Mucosa of descending colon (tissue), 3 donors: ENCODE measurements at regions not wholly inside any gene's neighbourhood (a gene's known extent, or its start where the extent isn't known, plus 50 kb on each side); places are given as distances from the start of the nearest gene placed in this dataset.
"Not testable (repeated sequence)": the region's sequence is repeated elsewhere in the genome, so short reads cannot be mapped to it uniquely, and the experiment has no call there.

ENCODE experiments used
- ATAC-seq: fragments of 200-7000 bp; cut with Tn5 transposase; one replicate; pipeline ENCODE4 v1.9.1; 2020; ENCODE audit warnings: mild to moderate bottlenecking, moderate library complexity
- DNase-seq, 3 donors: peaks; one replicate each; pipeline ENCODE4 v3.0.0-alpha.2; 2020
- H3K36me3 ChIP-seq: fragments of 200-600 bp; one replicate; pipeline ENCODE4 v1.8.0; 2021; ENCODE audit warnings: low read depth, mild to moderate bottlenecking
- H3K4me1 ChIP-seq: fragments of 200-600 bp; one replicate; pipeline ENCODE4 v1.8.0; 2021; ENCODE audit warnings: low read depth, mild to moderate bottlenecking
- H3K4me3 ChIP-seq: fragments of 200-600 bp; one replicate; pipeline ENCODE4 v1.8.0; 2021; ENCODE audit warnings: mild to moderate bottlenecking
- H3K9me3 ChIP-seq: fragments of 200-600 bp; one replicate; pipeline ENCODE4 v1.8.0; 2021; ENCODE audit warnings: mild to moderate bottlenecking
- CTCF ChIP-seq: fragments of 200-600 bp; IDR thresholded peaks from one replicate; pipeline ENCODE4 v1.8.0; 2022; ENCODE audit warnings: antibody characterized with exemption, mild to moderate bottlenecking
- intact Hi-C, 2 donors: fragments of 100-400 bp; cut with DNase I in 1 of 2; cut with micrococcal nuclease in 1 of 2; formaldehyde crosslinking; loops; one replicate each; pipeline versions ENCODE4 v1.11.0 to v1.11.1; 2022; cut with DNase I, micrococcal nuclease
- donor health status: DM: no; HTN: no; CAD: no; lungs with moderate emphysema.
- donor health status: DM: no; HTN: no; CAD: no.
- donor health status: DM: no; HTN: yes; CAD: no.

- TF ChIP-seq CTCF, result no peak
- no peaks in the 10 kb centered on the region for H3K36me3 ChIP-seq
- no peak for DNase-seq
- no peak for ATAC-seq
- intact Hi-C loops, result no loop called here
- H3K4me1 ChIP-seq, result no peaks in the 10 kb centered on the region
- H3K4me3 ChIP-seq, result no peak overlapping the region
- H3K9me3 ChIP-seq, result no peaks in the 10 kb centered on the region
Observed at GRCh38 chr14:30403791-30404190, 155.2 kb upstream of the G2E3 start.

GRCh38 chr14:30409508-30410015 lies 149.4 kb upstream of the G2E3 start:
- ATAC-seq, intact Hi-C loops, H3K4me3 ChIP-seq: not testable (repeated sequence)

GRCh38 chr14:30410986-30411385 lies 148.0 kb upstream of the G2E3 start:
- intact Hi-C loops, result no loop called here
- no peaks in the 10 kb centered on the region for H3K4me1 ChIP-seq
- no peak for ATAC-seq
- H3K4me3 ChIP-seq, result no peak overlapping the region
- no peaks in the 10 kb centered on the region for H3K36me3 ChIP-seq
- H3K9me3 ChIP-seq, result no peaks in the 10 kb centered on the region
- TF ChIP-seq CTCF, result no peak
- DNase-seq, result no peak

More at GRCh38 chr14:30409508-30410015, 149.4 kb upstream of the G2E3 start:
- H3K36me3 ChIP-seq, DNase-seq, H3K4me1 ChIP-seq, H3K9me3 ChIP-seq: not testable (repeated sequence)

- H3K36me3 ChIP-seq, H3K4me3 ChIP-seq, intact Hi-C loops, DNase-seq, H3K4me1 ChIP-seq, H3K9me3 ChIP-seq, ATAC-seq: not testable (repeated sequence)
Observed at GRCh38 chr14:30413184-30413583, 145.8 kb upstream of the G2E3 start.

GRCh38 chr14:30417121-30417520 lies 141.8 kb upstream of the G2E3 start:
- ATAC-seq (no peak), DNase-seq (no peak)
- TF ChIP-seq CTCF, result no peak
- intact Hi-C loops, result no loop called here
- Histone ChIP-seq H3K36me3 (no peaks in the 10 kb centered on the region), H3K4me3 (no peak overlapping the region), H3K9me3 (no peaks in the 10 kb centered on the region), H3K4me1 (no peaks in the 10 kb centered on the region)

GRCh38 chr14:30417999-30418398 lies 141.0 kb upstream of the G2E3 start:
- Histone ChIP-seq H3K4me1 (no peaks in the 10 kb centered on the region), H3K36me3 (no peaks in the 10 kb centered on the region), H3K4me3 (no peak overlapping the region), H3K9me3 (no peaks in the 10 kb centered on the region)
- intact Hi-C loops, result no loop called here
- ATAC-seq (no peak), DNase-seq (no peak)
- no peak for TF ChIP-seq CTCF

- H3K4me1 ChIP-seq, result no peaks in the 10 kb centered on the region
- no peaks in the 10 kb centered on the region for H3K36me3 ChIP-seq
- no peak overlapping the region for H3K4me3 ChIP-seq
- no peaks in the 10 kb centered on the region for H3K9me3 ChIP-seq
- no peak for TF ChIP-seq CTCF
- no peak for DNase-seq
- intact Hi-C loops, result no loop called here
- no peak for ATAC-seq
Observed at GRCh38 chr14:30419037-30419436, 139.9 kb upstream of the G2E3 start.
